Epithelial cell of proximal tubule (primary cell): ENCODE measurements at regions not wholly inside any gene's neighbourhood (a gene's known extent, or its start where the extent isn't known, plus 50 kb on each side); places are given as distances from the start of the nearest gene placed in this dataset.

Experiments
- DNase-seq: peaks from one replicate; pipeline ENCODE4 v3.0.0-alpha.2; 2011; ENCODE audit warnings: low read depth
- H3K4me3 ChIP-seq: 2 replicates; pipeline ENCODE4 v1.5.1; 2011; ENCODE audit warnings: low read depth, mild to moderate bottlenecking, low read length
- CTCF ChIP-seq: conservative IDR thresholded peaks from 2 replicates; pipeline ENCODE4 v1.5.1; 2012; ENCODE audit warnings: low read depth, mild to moderate bottlenecking, low read length

- no peak for TF ChIP-seq CTCF
- H3K4me3 ChIP-seq = no peak overlapping the region
- DNase-seq = peak; percentile 25
Observed at GRCh38 chr3:83039422-83039821, 1278.0 kb upstream of the GBE1 start.

GRCh38 chr3:83035704-83036010 is 1274.2 kb upstream of the GBE1 start:
- DNase-seq = no peak
- H3K4me3 ChIP-seq = no peak overlapping the region
- TF ChIP-seq CTCF = no peak

GRCh38 chr3:83034806-83035703 is 1273.6 kb upstream of the GBE1 start:
- H3K4me3 ChIP-seq = no peak overlapping the region
- TF ChIP-seq CTCF = no peak
- no peak for DNase-seq

- H3K4me3 ChIP-seq = no peak overlapping the region
- peak; percentile 26 for DNase-seq
- TF ChIP-seq CTCF = no peak
Observed at GRCh38 chr3:83033133-83033532, 1271.7 kb upstream of the GBE1 start.

- TF ChIP-seq CTCF = no peak
- no peak overlapping the region for H3K4me3 ChIP-seq
- DNase-seq = no peak
Observed at GRCh38 chr3:83023086-83023485, 1261.6 kb upstream of the GBE1 start.

GRCh38 chr3:83011481-83011880 is 1250.0 kb upstream of the GBE1 start:
- DNase-seq = no peak
- no peak for TF ChIP-seq CTCF
- no peak overlapping the region for H3K4me3 ChIP-seq

GRCh38 chr3:83003917-83004316 is 1242.5 kb upstream of the GBE1 start:
- no peak for DNase-seq
- TF ChIP-seq CTCF = no peak
- H3K4me3 ChIP-seq = no peak overlapping the region
